H1 (cell line): ENCODE measurements at regions not wholly inside any gene's neighbourhood (a gene's known extent, or its start where the extent isn't known, plus 50 kb on each side); places are given as distances from the start of the nearest gene placed in this dataset.

Experiments used
- CHD7 ChIP-seq: fragments of 300-600 bp; sonication (generic); IDR thresholded peaks from 2 replicates; pipeline ENCODE4 v1.7.1; 2012; ENCODE audit warnings: low read length, moderate library complexity, mild to moderate bottlenecking, inconsistent platforms; ENCODE audit not compliant: insufficient replicate concordance
- CREB1 ChIP-seq: IDR thresholded peaks from 2 replicates; pipeline ENCODE4 v1.6.1; 2012; ENCODE audit warnings: inconsistent platforms
- FOSL1 ChIP-seq: IDR thresholded peaks from 2 replicates; pipeline ENCODE4 v1.6.1; 2011; ENCODE audit warnings: mild to moderate bottlenecking, low read depth, low read length, moderate library complexity; ENCODE audit not compliant: insufficient read depth
- HDAC6 ChIP-seq: IDR thresholded peaks from one replicate; pipeline ENCODE4 v1.7.1; 2012; ENCODE audit warnings: low read depth, mild to moderate bottlenecking, inconsistent platforms, low read length, moderate library complexity
- SAP30 ChIP-seq: fragments of 300-600 bp; sonication (generic); IDR thresholded peaks from 2 replicates; pipeline ENCODE4 v1.7.1; 2012; ENCODE audit warnings: low read length, moderate library complexity, mild to moderate bottlenecking, inconsistent platforms; ENCODE audit not compliant: insufficient read depth, insufficient replicate concordance
- YY1 ChIP-seq: IDR thresholded peaks from 2 replicates; pipeline ENCODE4 v1.6.1; 2011; ENCODE audit warnings: low read depth, mild to moderate bottlenecking, low read length

GRCh38 chr14:101189266-101189665 lies 285.7 kb upstream of the RTL1 start (continued):
- TF ChIP-seq CHD7, result no peak
- TF ChIP-seq YY1, result no peak
- no peak for TF ChIP-seq FOSL1
- TF ChIP-seq HDAC6, result no peak
- no peak for TF ChIP-seq CREB1
- no peak for TF ChIP-seq SAP30
